ENCODE measurements at regions not wholly inside any gene's neighbourhood (a gene's known extent, or its start where the extent isn't known, plus 50 kb on each side); places are given as distances from the start of the nearest gene placed in this dataset.

DNA sequence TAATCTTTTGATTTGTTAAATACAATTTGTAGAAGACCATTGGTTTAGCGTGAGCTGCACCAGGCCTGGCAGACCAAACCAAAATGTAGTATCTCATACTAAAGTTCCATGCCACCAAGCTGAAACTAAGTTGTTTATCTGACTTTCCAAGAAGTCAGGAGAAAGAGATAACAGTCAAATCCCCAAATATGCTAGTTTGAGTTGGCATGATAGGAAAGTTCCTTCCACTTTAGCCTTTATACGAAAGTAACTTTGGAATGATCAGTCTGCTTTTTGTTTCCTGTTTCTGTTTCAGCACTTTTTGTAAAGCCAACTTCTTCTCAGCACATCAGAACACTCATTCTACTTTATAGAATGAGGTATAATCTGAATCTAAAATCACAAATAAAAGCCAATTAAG lies 449.2 kb downstream of the GRXCR1 start:
- Mint-ChIP-seq H3K27ac (no peak overlapping the region), H3K36me3 (no peaks in the 10 kb centered on the region), H3K9me3 (peaks cover 4% of the 10 kb centered on the region), H3K4me1 (no peaks in the 10 kb centered on the region), H3K27me3 (no peaks in the 10 kb centered on the region), H3K4me3 (no peak overlapping the region)
- ATAC-seq (ENCODE audit: low read depth) = no peak
- no peak for DNase-seq (ENCODE audit: low spot score in 2 of 2)

GRCh38 chr4:43343298-43343697 lies 450.8 kb downstream of the GRXCR1 start:
- no peak for ATAC-seq (ENCODE audit: low read depth)
- Mint-ChIP-seq H3K4me1 (no peaks in the 10 kb centered on the region), H3K9me3 (peaks cover 4% of the 10 kb centered on the region)

GRCh38 chr4:43345323-43345925 lies 452.9 kb downstream of the GRXCR1 start:
- ATAC-seq (ENCODE audit: low read depth) = no peak
- H3K4me1 Mint-ChIP-seq = no peaks in the 10 kb centered on the region
- peaks cover 6% of the 10 kb centered on the region for H3K9me3 Mint-ChIP-seq
- H3K36me3 Mint-ChIP-seq = no peaks in the 10 kb centered on the region
- DNase-seq (ENCODE audit: low spot score in 2 of 2) = no peak
- no peak overlapping the region for H3K4me3 Mint-ChIP-seq
- no peak overlapping the region for H3K27ac Mint-ChIP-seq
- H3K27me3 Mint-ChIP-seq = no peaks in the 10 kb centered on the region

More at GRCh38 chr4:43343298-43343697, 450.8 kb downstream of the GRXCR1 start:
- Mint-ChIP-seq H3K4me3 (no peak overlapping the region), H3K27ac (no peak overlapping the region), H3K36me3 (no peaks in the 10 kb centered on the region), H3K27me3 (no peaks in the 10 kb centered on the region)
- DNase-seq (ENCODE audit: low spot score in 2 of 2) = no peak

- Mint-ChIP-seq H3K9me3 (peaks cover 4% of the 10 kb centered on the region), H3K27me3 (no peaks in the 10 kb centered on the region)
- no peak for ATAC-seq (ENCODE audit: low read depth)
Measured at GRCh38 chr4:43348591-43348990, 456.1 kb downstream of the GRXCR1 start.

GRCh38 chr4:43351970-43352806 lies 459.7 kb downstream of the GRXCR1 start:
- Mint-ChIP-seq H3K27me3 (no peaks in the 10 kb centered on the region), H3K4me3 (no peak overlapping the region), H3K9me3 (peaks cover 2% of the 10 kb centered on the region), H3K4me1 (no peaks in the 10 kb centered on the region), H3K27ac (no peak overlapping the region), H3K36me3 (no peaks in the 10 kb centered on the region)
- ATAC-seq (ENCODE audit: low read depth) (no peak), DNase-seq (ENCODE audit: low spot score in 2 of 2) (no peak)

More at GRCh38 chr4:43348591-43348990, 456.1 kb downstream of the GRXCR1 start:
- DNase-seq (ENCODE audit: low spot score in 2 of 2) = no peak
- Mint-ChIP-seq H3K4me3 (no peak overlapping the region), H3K4me1 (no peaks in the 10 kb centered on the region), H3K36me3 (no peaks in the 10 kb centered on the region), H3K27ac (no peak overlapping the region)

DNA sequence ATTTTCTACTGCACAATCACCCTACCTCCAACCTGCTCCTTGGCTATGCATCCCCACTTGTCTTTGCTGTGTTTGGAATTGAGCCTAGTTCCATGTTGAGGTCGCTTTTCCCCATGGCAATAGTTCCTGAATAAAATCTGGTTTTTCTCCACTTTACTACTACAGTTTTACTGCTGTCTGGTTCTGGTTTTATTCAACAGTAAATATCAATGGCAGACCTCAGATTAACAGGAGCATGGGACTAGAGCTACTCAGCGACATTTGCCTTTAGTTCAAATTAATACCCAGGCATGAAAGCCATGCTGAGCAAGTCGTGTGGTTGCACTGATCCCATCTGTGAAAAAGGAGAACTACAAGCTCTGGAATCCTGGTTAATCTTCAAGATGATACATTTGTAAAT lies 460.3 kb downstream of the GRXCR1 start:
- Mint-ChIP-seq H3K27ac (no peak overlapping the region), H3K4me1 (no peaks in the 10 kb centered on the region), H3K9me3 (peaks cover 2% of the 10 kb centered on the region), H3K36me3 (no peaks in the 10 kb centered on the region), H3K27me3 (no peaks in the 10 kb centered on the region), H3K4me3 (no peak overlapping the region)
- DNase-seq (ENCODE audit: low spot score in 2 of 2) (no peak), ATAC-seq (ENCODE audit: low read depth) (no peak)

GRCh38 chr4:43353552-43353951 lies 461.0 kb downstream of the GRXCR1 start:
- Mint-ChIP-seq H3K27ac (no peak overlapping the region), H3K36me3 (no peaks in the 10 kb centered on the region), H3K4me1 (no peaks in the 10 kb centered on the region)

DNA sequence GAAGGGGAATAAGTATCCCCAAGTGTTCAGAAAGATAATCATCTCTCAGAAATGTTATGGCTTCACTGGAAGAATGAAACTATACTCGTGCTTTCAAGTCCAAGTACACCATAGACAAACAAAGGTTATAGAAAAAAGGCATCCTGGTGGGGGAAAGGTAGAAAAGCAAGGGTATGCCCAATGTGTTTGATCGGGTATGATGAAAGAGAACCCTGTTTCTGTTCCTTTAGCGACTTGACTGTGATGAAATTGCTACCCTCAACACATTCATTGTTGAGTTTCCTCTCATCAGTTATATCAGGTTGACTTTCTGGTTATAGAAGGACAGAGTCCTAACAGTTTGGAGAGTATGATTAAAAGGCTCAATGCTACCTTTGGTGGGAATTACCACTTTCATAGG lies 464.3 kb downstream of the GRXCR1 start:
- H3K4me3 Mint-ChIP-seq = no peak overlapping the region
- ATAC-seq (ENCODE audit: low read depth) (no peak), DNase-seq (ENCODE audit: low spot score in 2 of 2) (no peak)
- no peaks in the 10 kb centered on the region for H3K36me3 Mint-ChIP-seq
- H3K27me3 Mint-ChIP-seq = no peaks in the 10 kb centered on the region
- no peaks in the 10 kb centered on the region for H3K9me3 Mint-ChIP-seq
- no peaks in the 10 kb centered on the region for H3K4me1 Mint-ChIP-seq
- H3K27ac Mint-ChIP-seq = no peak overlapping the region

More at GRCh38 chr4:43353552-43353951, 461.0 kb downstream of the GRXCR1 start:
- no peak overlapping the region for H3K4me3 Mint-ChIP-seq
- H3K27me3 Mint-ChIP-seq = no peaks in the 10 kb centered on the region
- DNase-seq (ENCODE audit: low spot score in 2 of 2) = no peak
- no peak for ATAC-seq (ENCODE audit: low read depth)
- peaks cover 2% of the 10 kb centered on the region for H3K9me3 Mint-ChIP-seq

GRCh38 chr4:43357252-43357974 lies 464.9 kb downstream of the GRXCR1 start:
- Mint-ChIP-seq H3K36me3 (no peaks in the 10 kb centered on the region), H3K4me3 (no peak overlapping the region), H3K4me1 (no peaks in the 10 kb centered on the region), H3K27ac (no peak overlapping the region), H3K9me3 (no peaks in the 10 kb centered on the region), H3K27me3 (no peaks in the 10 kb centered on the region)
- DNase-seq (ENCODE audit: low spot score in 2 of 2) = no peak
- ATAC-seq (ENCODE audit: low read depth) = no peak

- Mint-ChIP-seq H3K4me1 (no peaks in the 10 kb centered on the region), H3K36me3 (no peaks in the 10 kb centered on the region), H3K27me3 (no peaks in the 10 kb centered on the region), H3K27ac (no peak overlapping the region), H3K4me3 (no peak overlapping the region), H3K9me3 (no peaks in the 10 kb centered on the region)
- ATAC-seq (ENCODE audit: low read depth) (no peak), DNase-seq (ENCODE audit: low spot score in 2 of 2) (no peak)
Measured at GRCh38 chr4:43360296-43360695, 467.8 kb downstream of the GRXCR1 start.

GRCh38 chr4:43362875-43363636 lies 470.5 kb downstream of the GRXCR1 start:
- Mint-ChIP-seq H3K9me3 (peaks cover 1% of the 10 kb centered on the region), H3K4me3 (no peak overlapping the region)

DNA sequence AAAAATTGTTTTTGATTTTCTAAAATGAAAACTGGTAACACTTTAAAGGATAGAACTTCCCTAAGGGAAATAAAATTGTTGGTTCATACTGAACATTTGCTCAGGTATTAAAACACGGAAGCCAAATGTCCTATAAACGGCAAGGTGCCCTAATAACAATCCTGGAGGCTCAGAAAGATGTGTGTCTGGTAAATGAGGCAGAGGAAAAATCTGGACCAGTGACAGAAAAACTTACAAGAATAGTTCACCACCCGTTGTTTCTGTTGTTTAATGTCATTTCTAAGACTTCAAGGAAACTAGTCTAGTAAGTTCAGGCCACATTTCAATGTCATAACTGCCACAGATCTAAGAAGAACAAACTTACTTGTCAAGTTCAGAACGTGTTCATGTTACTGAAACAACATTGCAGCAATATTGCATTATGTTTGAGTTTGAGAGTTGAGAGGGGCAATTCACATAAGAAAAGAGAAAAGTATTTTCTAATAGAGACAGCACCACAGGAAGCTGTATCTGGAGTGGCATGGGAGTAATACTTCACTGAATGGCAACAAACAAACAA lies 476.6 kb downstream of the GRXCR1 start:
- H3K4me1 Mint-ChIP-seq = no peaks in the 10 kb centered on the region
- peaks cover 1% of the 10 kb centered on the region for H3K9me3 Mint-ChIP-seq
- no peak overlapping the region for H3K4me3 Mint-ChIP-seq
- H3K27me3 Mint-ChIP-seq = no peaks in the 10 kb centered on the region
- H3K36me3 Mint-ChIP-seq = no peaks in the 10 kb centered on the region
- no peak overlapping the region for H3K27ac Mint-ChIP-seq
- no peak for ATAC-seq (ENCODE audit: low read depth)
- no peak for DNase-seq (ENCODE audit: low spot score in 2 of 2)

More at GRCh38 chr4:43362875-43363636, 470.5 kb downstream of the GRXCR1 start:
- no peaks in the 10 kb centered on the region for H3K27me3 Mint-ChIP-seq
- ATAC-seq (ENCODE audit: low read depth) (no peak), DNase-seq (ENCODE audit: low spot score in 2 of 2) (no peak)
- H3K36me3 Mint-ChIP-seq = no peaks in the 10 kb centered on the region
- no peak overlapping the region for H3K27ac Mint-ChIP-seq
- H3K4me1 Mint-ChIP-seq = no peaks in the 10 kb centered on the region

DNA sequence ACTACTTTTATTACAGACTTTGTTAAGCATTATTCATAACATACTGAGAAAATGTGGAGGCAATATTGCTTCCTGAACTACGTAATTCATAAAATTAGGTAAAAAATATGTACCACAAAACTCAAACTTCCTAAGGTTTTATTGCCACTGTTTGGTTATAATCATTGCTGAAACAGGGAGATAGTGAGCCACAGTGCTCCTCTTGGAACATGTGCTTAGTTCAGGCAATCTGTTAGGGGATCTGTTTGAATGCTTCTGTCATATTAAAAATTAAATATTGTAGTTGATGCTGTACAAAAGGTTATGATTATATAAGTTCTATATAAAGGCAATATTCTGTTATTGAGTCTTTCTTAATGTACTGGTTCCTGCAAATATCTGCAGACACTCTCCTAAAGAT lies 480.7 kb downstream of the GRXCR1 start:
- H3K27me3 Mint-ChIP-seq = no peaks in the 10 kb centered on the region
- DNase-seq (ENCODE audit: low spot score in 2 of 2) (no peak), ATAC-seq (ENCODE audit: low read depth) (no peak)
- H3K36me3 Mint-ChIP-seq = no peaks in the 10 kb centered on the region
- H3K27ac Mint-ChIP-seq = no peak overlapping the region
- H3K9me3 Mint-ChIP-seq = peaks cover 3% of the 10 kb centered on the region
- H3K4me3 Mint-ChIP-seq = no peak overlapping the region
- no peaks in the 10 kb centered on the region for H3K4me1 Mint-ChIP-seq
